NCI-H82 treated with DMSO at 0.1 percent for 48 hours (cell line): ENCODE measurements at regions not wholly inside any gene's neighbourhood (a gene's known extent, or its start where the extent isn't known, plus 50 kb on each side); places are given as distances from the start of the nearest gene placed in this dataset.
"Not testable (repeated sequence)": the region's sequence is repeated elsewhere in the genome, so short reads cannot be mapped to it uniquely, and the experiment has no call there.

Experiments used
- DNase-seq: peaks from one replicate; lab custom pipeline; 2025; ENCODE audit not compliant: unreplicated experiment; lab: John Stamatoyannopoulos, UW

DNA sequence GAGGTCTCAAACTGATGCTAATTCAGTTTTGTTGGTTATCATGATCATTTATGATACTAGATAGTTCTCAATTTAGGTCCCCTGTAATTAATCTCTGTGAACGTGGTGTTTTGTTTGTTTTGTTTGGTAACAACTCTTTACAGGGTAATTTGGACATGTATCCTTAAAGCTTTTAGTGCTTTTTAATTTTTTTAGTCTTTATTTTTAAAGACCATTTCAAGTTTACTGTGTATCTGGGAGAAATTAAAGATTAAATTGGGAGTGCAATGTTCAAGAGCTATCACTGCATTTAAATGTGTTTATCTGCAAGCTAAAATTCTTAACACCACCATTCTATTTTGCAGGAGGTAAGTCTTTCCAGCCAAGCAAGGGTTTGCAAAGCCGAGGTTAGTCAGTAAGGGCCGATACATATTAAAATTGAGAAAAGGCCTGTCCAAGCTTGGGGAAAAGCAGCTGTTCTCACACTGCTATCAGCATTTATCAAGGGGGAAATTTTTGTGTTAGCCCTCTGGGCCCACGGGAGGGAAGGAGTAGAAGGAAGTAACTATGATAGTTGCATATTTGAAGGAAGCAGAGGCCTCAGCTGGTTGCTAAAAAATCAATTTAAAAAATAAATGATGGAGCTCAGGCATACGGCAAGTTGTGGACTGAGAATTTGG, 59.3 kb upstream of the ZNF217 start:
- no peak for DNase-seq

GRCh38 chr20:53652090-53652858, 58.6 kb upstream of the ZNF217 start:
- DNase-seq = no peak

DNA sequence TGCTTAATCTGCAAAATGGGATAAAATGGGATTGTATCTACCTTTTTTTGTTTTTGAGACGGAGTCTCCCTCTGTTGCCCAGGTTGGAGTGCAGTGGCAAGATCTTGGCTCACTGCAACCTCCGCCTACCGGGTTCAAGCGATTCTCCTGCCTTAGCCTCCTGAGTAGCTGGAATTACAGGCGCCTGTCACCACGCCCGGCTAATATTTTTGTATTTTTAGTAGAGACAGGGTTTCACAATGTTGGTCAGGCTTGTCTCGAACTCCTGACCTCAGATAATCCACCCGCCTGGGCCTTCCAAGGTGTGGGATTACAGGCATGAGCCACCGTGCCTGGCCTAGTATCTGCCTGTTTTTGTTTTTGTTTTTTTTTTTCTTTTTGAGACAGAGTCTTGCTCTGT, 55.9 kb upstream of the ZNF217 start:
- DNase-seq = not testable (repeated sequence)

- DNase-seq = no peak
Observed at GRCh38 chr20:53647286-53647821, 53.7 kb upstream of the ZNF217 start.

GRCh38 chr20:53646550-53646949, 52.9 kb upstream of the ZNF217 start:
- DNase-seq = no peak

GRCh38 chr20:53645582-53645897, 51.9 kb upstream of the ZNF217 start:
- DNase-seq = no peak

DNA sequence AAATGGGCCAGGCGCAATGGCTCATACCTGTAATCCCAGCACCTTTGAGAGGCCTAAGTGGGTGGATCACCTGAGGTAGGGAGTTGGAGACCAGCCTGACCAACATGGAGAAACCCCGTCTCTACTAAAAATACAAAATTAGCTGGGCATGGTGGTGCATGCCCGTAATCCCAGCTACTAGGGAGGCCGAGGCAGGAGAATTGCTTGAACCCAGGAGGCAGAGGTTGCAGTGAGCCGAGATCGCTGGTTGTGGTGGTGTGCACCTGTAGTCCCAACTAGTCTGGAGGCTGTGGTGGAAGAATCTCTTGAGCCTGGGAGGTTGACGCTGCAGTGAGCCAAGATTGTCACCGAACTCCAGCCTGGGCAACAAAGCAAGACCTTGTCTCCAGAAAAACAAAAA, 50.5 kb upstream of the ZNF217 start:
- not testable (repeated sequence) for DNase-seq
